WTC11 (cell line): ENCODE measurements at regions not wholly inside any gene's neighbourhood (a gene's known extent, or its start where the extent isn't known, plus 50 kb on each side); places are given as distances from the start of the nearest gene placed in this dataset.

Experiments
- ATAC-seq: fragments of 200-7000 bp; cut with Tn5 transposase; 2 replicates; pipeline ENCODE4 v1.10.0; 2021; ENCODE audit warnings: mild to moderate bottlenecking, moderate library complexity
- CTCF ChIA-PET: fragments of 300-600 bp; sonication (Branson Sonifier 250); formaldehyde crosslinking; loops from one replicate; lab custom pipeline; 2021; ENCODE audit warnings: antibody characterized with exemption; lab: Charles Lee
- POLR2A ChIA-PET: fragments of 350-600 bp; sonication (Branson Sonifier 250); formaldehyde crosslinking; loops from one replicate; lab custom pipeline; 2021; ENCODE audit warnings: antibody characterized with exemption; lab: Charles Lee
- DNase-seq: peaks from one replicate; pipeline ENCODE4 v3.0.0; 2021; ENCODE audit warnings: low spot score
- H3K27ac Mint-ChIP-seq: 2 replicates; pipeline ENCODE4 v1.8.0; 2021; ENCODE audit warnings: mixed read lengths
- H3K27me3 Mint-ChIP-seq: 2 replicates; pipeline ENCODE4 v1.8.0; 2021; ENCODE audit warnings: low read depth, mild to moderate bottlenecking, moderate library complexity, mixed read lengths
- H3K36me3 Mint-ChIP-seq: 2 replicates; pipeline ENCODE4 v1.8.0; 2021; ENCODE audit warnings: mixed read lengths
- H3K4me1 Mint-ChIP-seq: 2 replicates; pipeline ENCODE4 v1.8.0; 2022; ENCODE audit warnings: mixed read lengths
- H3K4me3 Mint-ChIP-seq: 2 replicates; pipeline ENCODE4 v1.8.0; 2021; ENCODE audit warnings: mild to moderate bottlenecking, moderate library complexity, mixed read lengths
- H3K9me3 Mint-ChIP-seq: 2 replicates; pipeline ENCODE4 v1.8.0; 2021; ENCODE audit warnings: mixed read lengths
- CBFB ChIP-seq: sonication (generic); formaldehyde crosslinking; IDR thresholded peaks from 2 replicates; pipeline ENCODE4 v1.8.1; 2022; ENCODE audit warnings: mild to moderate bottlenecking, low read depth, missing genetic modification reagents
- CREB1 ChIP-seq: sonication (generic); formaldehyde crosslinking; IDR thresholded peaks from 2 replicates; pipeline ENCODE4 v1.8.0; 2023; ENCODE audit warnings: mild to moderate bottlenecking, missing genetic modification reagents
- CREM ChIP-seq: sonication (generic); formaldehyde crosslinking; IDR thresholded peaks from 2 replicates; pipeline ENCODE4 v1.8.1; 2022; ENCODE audit warnings: mild to moderate bottlenecking, missing genetic modification reagents, moderate library complexity
- FOXK1 ChIP-seq: sonication (generic); formaldehyde crosslinking; IDR thresholded peaks from 2 replicates; pipeline ENCODE4 v1.8.0; 2022; ENCODE audit warnings: mild to moderate bottlenecking, moderate library complexity, missing genetic modification reagents
- MXD4 ChIP-seq: fragments of 250-450 bp; sonication (Bioruptor Pico); IDR thresholded peaks from 2 replicates; pipeline ENCODE4 v1.8.0; 2021; ENCODE audit warnings: mild to moderate bottlenecking, moderate library complexity, borderline replicate concordance
- PRRX2 ChIP-seq: fragments of 250-450 bp; sonication (Bioruptor Pico); IDR thresholded peaks from 2 replicates; pipeline ENCODE4 v1.8.0; 2021; ENCODE audit warnings: mild to moderate bottlenecking
- RELA ChIP-seq: sonication (generic); formaldehyde crosslinking; IDR thresholded peaks from 2 replicates; pipeline ENCODE4 v1.8.1; 2022; ENCODE audit warnings: missing genetic modification reagents, mild to moderate bottlenecking, borderline replicate concordance
- TEAD1 ChIP-seq: sonication (generic); formaldehyde crosslinking; IDR thresholded peaks from 2 replicates; pipeline ENCODE4 v1.8.0; 2022; ENCODE audit warnings: mild to moderate bottlenecking, missing genetic modification reagents
- ZNF423 ChIP-seq: fragments of 250-450 bp; sonication (Bioruptor Pico); IDR thresholded peaks from 2 replicates; pipeline ENCODE4 v2.1.2; 2022; ENCODE audit warnings: mild to moderate bottlenecking, moderate library complexity
- TF ChIP-seq, protein P1 (sequence below): sonication (generic); formaldehyde crosslinking; IDR thresholded peaks from 2 replicates; pipeline ENCODE4 v1.8.1; 2023; ENCODE audit warnings: mild to moderate bottlenecking, missing genetic modification reagents, borderline replicate concordance
- TF ChIP-seq, protein P2 (sequence below): sonication (generic); formaldehyde crosslinking; IDR thresholded peaks from 2 replicates; pipeline ENCODE4 v1.8.0; 2022; ENCODE audit warnings: mild to moderate bottlenecking, missing genetic modification reagents
- TF ChIP-seq, protein P3 (sequence below): sonication (generic); formaldehyde crosslinking; conservative IDR thresholded peaks from 2 replicates; pipeline ENCODE4 v1.8.1; 2023; ENCODE audit warnings: mild to moderate bottlenecking, low read depth, missing genetic modification reagents, moderate library complexity
- TF ChIP-seq, protein P4 (sequence below): fragments of 250-450 bp; sonication (Bioruptor Pico); IDR thresholded peaks from 2 replicates; pipeline ENCODE4 v2.1.2; 2022; ENCODE audit warnings: mild to moderate bottlenecking, moderate library complexity
- TF ChIP-seq, protein P5 (sequence below): sonication (generic); formaldehyde crosslinking; IDR thresholded peaks from 2 replicates; pipeline ENCODE4 v1.8.1; 2023; ENCODE audit warnings: mild to moderate bottlenecking, missing genetic modification reagents, moderate library complexity
- TF ChIP-seq, protein P6 (sequence below): sonication (generic); formaldehyde crosslinking; IDR thresholded peaks from 2 replicates; pipeline ENCODE4 v1.8.0; 2022; ENCODE audit warnings: missing genetic modification reagents

DNA sequence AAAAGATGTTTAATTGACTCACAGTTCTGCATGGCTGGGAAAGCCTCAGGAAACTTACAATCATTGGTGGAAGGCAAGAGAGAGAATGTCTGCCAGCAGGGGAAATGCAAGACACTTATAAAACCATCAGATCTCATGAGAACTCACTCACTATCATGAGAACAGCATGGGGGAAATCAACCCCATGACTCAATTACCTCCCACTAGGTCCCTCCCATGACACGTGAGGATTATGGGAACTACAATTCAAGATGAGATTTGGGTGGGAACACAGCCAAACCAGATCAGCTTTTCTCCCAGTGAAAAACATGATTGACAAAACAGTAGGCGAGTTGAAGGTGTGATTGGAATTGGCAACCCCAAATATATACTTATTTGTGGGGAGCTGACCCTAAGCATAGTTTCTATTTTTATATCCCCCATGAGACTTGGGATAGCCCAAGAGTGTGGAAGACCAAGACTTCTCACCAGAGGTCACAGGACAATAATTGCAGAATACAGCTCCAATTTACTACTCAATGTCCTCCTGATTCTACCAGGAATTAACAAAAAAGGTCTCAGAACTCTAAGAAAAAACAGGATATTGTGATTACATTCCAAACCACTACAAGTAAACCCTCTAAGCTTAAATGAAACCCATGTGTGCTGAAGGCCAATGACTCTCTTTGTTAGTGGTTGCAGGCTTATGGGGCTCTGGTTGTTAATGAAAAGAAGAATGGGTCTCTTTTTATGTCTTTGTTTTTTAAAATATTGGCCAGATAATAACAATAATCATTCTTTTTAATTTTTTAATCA, 96.1 kb upstream of the PIK3C3 start (continued):
- TF ChIP-seq, protein P1, sequence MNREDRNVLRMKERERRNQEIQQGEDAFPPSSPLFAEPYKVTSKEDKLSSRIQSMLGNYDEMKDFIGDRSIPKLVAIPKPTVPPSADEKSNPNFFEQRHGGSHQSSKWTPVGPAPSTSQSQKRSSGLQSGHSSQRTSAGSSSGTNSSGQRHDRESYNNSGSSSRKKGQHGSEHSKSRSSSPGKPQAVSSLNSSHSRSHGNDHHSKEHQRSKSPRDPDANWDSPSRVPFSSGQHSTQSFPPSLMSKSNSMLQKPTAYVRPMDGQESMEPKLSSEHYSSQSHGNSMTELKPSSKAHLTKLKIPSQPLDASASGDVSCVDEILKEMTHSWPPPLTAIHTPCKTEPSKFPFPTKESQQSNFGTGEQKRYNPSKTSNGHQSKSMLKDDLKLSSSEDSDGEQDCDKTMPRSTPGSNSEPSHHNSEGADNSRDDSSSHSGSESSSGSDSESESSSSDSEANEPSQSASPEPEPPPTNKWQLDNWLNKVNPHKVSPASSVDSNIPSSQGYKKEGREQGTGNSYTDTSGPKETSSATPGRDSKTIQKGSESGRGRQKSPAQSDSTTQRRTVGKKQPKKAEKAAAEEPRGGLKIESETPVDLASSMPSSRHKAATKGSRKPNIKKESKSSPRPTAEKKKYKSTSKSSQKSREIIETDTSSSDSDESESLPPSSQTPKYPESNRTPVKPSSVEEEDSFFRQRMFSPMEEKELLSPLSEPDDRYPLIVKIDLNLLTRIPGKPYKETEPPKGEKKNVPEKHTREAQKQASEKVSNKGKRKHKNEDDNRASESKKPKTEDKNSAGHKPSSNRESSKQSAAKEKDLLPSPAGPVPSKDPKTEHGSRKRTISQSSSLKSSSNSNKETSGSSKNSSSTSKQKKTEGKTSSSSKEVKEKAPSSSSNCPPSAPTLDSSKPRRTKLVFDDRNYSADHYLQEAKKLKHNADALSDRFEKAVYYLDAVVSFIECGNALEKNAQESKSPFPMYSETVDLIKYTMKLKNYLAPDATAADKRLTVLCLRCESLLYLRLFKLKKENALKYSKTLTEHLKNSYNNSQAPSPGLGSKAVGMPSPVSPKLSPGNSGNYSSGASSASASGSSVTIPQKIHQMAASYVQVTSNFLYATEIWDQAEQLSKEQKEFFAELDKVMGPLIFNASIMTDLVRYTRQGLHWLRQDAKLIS, result no peak
- TF ChIP-seq PRRX2 (CRISPR knock-in tag), result no peak
- TF ChIP-seq, protein P2, sequence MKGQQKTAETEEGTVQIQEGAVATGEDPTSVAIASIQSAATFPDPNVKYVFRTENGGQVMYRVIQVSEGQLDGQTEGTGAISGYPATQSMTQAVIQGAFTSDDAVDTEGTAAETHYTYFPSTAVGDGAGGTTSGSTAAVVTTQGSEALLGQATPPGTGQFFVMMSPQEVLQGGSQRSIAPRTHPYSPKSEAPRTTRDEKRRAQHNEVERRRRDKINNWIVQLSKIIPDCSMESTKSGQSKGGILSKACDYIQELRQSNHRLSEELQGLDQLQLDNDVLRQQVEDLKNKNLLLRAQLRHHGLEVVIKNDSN (CRISPR knock-in tag), result no peak
- TF ChIP-seq RELA (CRISPR knock-in tag), result no peak
- TF ChIP-seq, protein P3, sequence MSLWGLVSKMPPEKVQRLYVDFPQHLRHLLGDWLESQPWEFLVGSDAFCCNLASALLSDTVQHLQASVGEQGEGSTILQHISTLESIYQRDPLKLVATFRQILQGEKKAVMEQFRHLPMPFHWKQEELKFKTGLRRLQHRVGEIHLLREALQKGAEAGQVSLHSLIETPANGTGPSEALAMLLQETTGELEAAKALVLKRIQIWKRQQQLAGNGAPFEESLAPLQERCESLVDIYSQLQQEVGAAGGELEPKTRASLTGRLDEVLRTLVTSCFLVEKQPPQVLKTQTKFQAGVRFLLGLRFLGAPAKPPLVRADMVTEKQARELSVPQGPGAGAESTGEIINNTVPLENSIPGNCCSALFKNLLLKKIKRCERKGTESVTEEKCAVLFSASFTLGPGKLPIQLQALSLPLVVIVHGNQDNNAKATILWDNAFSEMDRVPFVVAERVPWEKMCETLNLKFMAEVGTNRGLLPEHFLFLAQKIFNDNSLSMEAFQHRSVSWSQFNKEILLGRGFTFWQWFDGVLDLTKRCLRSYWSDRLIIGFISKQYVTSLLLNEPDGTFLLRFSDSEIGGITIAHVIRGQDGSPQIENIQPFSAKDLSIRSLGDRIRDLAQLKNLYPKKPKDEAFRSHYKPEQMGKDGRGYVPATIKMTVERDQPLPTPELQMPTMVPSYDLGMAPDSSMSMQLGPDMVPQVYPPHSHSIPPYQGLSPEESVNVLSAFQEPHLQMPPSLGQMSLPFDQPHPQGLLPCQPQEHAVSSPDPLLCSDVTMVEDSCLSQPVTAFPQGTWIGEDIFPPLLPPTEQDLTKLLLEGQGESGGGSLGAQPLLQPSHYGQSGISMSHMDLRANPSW (CRISPR knock-in tag), result no peak
- TF ChIP-seq, protein P4, sequence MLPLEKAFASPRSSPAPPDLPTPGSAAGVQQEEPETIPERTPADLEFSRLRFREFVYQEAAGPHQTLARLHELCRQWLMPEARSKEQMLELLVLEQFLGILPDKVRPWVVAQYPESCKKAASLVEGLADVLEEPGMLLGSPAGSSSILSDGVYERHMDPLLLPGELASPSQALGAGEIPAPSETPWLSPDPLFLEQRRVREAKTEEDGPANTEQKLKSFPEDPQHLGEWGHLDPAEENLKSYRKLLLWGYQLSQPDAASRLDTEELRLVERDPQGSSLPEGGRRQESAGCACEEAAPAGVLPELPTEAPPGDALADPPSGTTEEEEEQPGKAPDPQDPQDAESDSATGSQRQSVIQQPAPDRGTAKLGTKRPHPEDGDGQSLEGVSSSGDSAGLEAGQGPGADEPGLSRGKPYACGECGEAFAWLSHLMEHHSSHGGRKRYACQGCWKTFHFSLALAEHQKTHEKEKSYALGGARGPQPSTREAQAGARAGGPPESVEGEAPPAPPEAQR (CRISPR knock-in tag), result no peak
- TF ChIP-seq CREM (CRISPR knock-in tag), result no peak

DNA sequence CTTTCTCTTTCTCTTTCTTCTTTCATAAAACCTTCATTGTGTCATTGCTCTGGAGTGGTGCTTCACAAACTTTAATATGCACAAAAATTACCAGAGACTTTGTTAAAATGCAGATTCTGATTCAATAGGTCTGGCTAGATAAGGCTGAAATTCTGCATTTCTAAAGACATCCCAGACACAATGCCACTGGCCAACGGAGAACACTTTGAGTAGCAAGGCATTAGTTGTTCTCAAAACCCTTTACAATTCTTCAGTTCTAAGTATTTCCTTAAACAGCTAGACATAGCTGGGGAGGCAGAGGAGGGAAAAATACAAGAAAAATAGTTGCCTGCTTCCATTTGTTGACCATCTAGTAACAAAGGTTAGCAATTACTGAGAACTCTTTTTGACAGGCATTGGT, 101.8 kb upstream of the PIK3C3 start:
- Mint-ChIP-seq H3K9me3 (no peaks in the 10 kb centered on the region), H3K4me3 (no peak overlapping the region), H3K36me3 (no peaks in the 10 kb centered on the region), H3K4me1 (peaks cover 30% of the 10 kb centered on the region), H3K27me3 (no peaks in the 10 kb centered on the region), H3K27ac (peak overlapping the region; percentile 79)
- TF ChIP-seq TEAD1 (CRISPR knock-in tag), result no peak
- no peak for TF ChIP-seq CREB1
- TF ChIP-seq CBFB (CRISPR knock-in tag), result no peak
- ChIA-PET CTCF (no interaction called here), POLR2A (no interaction called here)
- peak; percentile 51 for ATAC-seq
- DNase-seq, result no peak

DNA sequence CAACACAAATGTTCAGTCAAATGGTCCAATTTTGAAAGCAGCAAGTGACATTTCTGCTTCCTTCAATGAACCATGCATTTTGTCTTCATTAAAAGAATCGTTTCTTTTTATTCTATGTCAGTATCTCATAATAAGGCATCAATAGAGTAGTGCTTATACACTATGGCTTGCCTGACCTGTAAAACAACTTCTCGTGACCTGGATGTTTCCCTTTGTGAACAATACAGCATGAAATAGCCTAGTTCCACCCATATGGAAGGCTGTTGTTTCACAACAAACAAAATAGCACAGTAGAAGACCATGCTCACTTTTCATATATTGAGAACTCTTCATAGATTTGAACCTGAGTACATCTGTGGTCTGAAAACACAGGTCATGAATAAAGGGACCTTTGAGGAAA, 104.3 kb upstream of the PIK3C3 start:
- no peak overlapping the region for H3K4me3 Mint-ChIP-seq
- H3K27me3 Mint-ChIP-seq, result no peaks in the 10 kb centered on the region
- H3K4me1 Mint-ChIP-seq, result peaks cover 30% of the 10 kb centered on the region
- no peaks in the 10 kb centered on the region for H3K36me3 Mint-ChIP-seq
- no peaks in the 10 kb centered on the region for H3K9me3 Mint-ChIP-seq
- ATAC-seq (no peak), DNase-seq (no peak)
- ChIA-PET CTCF (interaction anchor here (1.4 kb wide), 1 partner anchor 49 kb away, joined by 3 read pairs; no protein-coding TSS in a partner anchor), POLR2A (no interaction called here)
- no peak overlapping the region for H3K27ac Mint-ChIP-seq
- TF ChIP-seq, protein P3 (CRISPR knock-in tag), result no peak
- TF ChIP-seq RELA (CRISPR knock-in tag) (no peak), ZNF423 (no peak), MXD4 (CRISPR knock-in tag) (no peak), FOXK1 (CRISPR knock-in tag) (no peak)
- TF ChIP-seq, protein P5, sequence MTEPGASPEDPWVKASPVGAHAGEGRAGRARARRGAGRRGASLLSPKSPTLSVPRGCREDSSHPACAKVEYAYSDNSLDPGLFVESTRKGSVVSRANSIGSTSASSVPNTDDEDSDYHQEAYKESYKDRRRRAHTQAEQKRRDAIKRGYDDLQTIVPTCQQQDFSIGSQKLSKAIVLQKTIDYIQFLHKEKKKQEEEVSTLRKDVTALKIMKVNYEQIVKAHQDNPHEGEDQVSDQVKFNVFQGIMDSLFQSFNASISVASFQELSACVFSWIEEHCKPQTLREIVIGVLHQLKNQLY (CRISPR knock-in tag), result no peak
- TF ChIP-seq, protein P6, sequence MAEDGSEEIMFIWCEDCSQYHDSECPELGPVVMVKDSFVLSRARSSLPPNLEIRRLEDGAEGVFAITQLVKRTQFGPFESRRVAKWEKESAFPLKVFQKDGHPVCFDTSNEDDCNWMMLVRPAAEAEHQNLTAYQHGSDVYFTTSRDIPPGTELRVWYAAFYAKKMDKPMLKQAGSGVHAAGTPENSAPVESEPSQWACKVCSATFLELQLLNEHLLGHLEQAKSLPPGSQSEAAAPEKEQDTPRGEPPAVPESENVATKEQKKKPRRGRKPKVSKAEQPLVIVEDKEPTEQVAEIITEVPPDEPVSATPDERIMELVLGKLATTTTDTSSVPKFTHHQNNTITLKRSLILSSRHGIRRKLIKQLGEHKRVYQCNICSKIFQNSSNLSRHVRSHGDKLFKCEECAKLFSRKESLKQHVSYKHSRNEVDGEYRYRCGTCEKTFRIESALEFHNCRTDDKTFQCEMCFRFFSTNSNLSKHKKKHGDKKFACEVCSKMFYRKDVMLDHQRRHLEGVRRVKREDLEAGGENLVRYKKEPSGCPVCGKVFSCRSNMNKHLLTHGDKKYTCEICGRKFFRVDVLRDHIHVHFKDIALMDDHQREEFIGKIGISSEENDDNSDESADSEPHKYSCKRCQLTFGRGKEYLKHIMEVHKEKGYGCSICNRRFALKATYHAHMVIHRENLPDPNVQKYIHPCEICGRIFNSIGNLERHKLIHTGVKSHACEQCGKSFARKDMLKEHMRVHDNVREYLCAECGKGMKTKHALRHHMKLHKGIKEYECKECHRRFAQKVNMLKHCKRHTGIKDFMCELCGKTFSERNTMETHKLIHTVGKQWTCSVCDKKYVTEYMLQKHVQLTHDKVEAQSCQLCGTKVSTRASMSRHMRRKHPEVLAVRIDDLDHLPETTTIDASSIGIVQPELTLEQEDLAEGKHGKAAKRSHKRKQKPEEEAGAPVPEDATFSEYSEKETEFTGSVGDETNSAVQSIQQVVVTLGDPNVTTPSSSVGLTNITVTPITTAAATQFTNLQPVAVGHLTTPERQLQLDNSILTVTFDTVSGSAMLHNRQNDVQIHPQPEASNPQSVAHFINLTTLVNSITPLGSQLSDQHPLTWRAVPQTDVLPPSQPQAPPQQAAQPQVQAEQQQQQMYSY, result no peak
